Dermis microvascular lymphatic vessel endothelial cell (primary cell): ENCODE measurements at regions not wholly inside any gene's neighbourhood (a gene's known extent, or its start where the extent isn't known, plus 50 kb on each side); places are given as distances from the start of the nearest gene placed in this dataset.

Source experiments
- DNase-seq, 2 donors: peaks; one replicate each; pipeline versions ENCODE4 v3.0.0 to v3.0.0-alpha.2; 2010; ENCODE audit warnings: low read depth in 2 of 2

GRCh38 chr6:14365393-14365792 is 247.8 kb downstream of the CD83 start:
- DNase-seq, result no peak

GRCh38 chr6:14366315-14366714 is 248.7 kb downstream of the CD83 start:
- DNase-seq, result no peak

DNA sequence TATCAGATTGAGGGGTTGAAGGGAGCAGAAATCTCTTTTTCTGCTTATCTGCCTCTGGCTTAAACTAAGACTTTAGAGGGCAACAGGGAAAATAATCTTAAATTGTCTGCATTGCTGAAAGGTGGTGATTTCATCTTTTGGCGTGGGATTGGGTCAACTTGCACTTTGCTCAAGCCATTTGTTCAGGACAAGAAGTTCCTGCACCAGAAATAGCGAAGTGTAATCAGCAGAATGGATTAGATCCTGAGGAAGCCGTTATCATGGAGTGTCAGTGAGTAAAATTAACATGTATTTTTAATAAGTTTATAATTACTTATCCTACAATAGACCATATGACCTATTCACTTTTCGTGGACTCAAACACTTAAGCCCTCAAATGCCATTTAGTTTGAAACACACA is 249.3 kb downstream of the CD83 start:
- no peak for DNase-seq

DNA sequence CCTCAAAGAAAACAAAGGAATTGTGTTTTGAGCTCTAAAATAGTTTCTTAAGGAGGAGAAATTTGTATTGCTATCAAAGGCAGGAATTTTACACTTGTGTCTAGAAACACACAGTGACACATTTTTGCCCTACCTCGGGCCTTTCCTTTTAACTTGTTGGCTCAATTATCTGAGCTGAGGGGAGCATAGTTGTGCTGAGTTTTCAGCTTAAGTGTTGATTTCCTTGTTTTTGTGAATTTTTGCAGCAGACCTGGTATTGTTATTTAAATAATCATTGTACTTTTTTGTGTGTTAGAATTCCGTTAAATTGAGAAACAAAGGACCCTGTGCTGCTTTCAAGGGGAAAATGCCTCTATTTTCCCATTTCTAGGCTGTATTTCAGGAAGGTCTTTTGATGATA is 249.7 kb downstream of the CD83 start:
- no peak for DNase-seq

GRCh38 chr6:14369717-14370116 is 252.1 kb downstream of the CD83 start:
- DNase-seq, result no peak

DNA sequence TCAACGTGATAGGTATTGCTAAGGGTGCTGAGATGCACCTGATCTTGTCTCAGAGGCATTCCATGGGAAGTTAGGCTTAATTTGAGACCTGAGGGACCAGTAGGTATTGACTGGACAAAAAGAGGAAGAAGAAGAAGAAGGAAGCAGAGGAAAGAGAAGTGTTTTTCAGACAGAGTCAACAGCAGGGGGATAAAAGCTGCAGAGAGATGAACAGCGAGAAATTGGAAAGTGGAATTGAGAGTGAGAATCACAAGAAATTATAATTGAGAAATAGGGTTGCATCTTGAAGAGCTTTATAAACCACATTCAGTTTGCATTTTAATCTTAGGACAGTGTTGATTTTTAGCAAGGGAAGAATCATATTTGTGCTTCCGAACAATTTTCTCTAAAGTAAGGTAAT is 254.0 kb downstream of the CD83 start:
- no peak for DNase-seq

GRCh38 chr6:14372734-14373489 is 255.3 kb downstream of the CD83 start:
- no peak for DNase-seq

DNA sequence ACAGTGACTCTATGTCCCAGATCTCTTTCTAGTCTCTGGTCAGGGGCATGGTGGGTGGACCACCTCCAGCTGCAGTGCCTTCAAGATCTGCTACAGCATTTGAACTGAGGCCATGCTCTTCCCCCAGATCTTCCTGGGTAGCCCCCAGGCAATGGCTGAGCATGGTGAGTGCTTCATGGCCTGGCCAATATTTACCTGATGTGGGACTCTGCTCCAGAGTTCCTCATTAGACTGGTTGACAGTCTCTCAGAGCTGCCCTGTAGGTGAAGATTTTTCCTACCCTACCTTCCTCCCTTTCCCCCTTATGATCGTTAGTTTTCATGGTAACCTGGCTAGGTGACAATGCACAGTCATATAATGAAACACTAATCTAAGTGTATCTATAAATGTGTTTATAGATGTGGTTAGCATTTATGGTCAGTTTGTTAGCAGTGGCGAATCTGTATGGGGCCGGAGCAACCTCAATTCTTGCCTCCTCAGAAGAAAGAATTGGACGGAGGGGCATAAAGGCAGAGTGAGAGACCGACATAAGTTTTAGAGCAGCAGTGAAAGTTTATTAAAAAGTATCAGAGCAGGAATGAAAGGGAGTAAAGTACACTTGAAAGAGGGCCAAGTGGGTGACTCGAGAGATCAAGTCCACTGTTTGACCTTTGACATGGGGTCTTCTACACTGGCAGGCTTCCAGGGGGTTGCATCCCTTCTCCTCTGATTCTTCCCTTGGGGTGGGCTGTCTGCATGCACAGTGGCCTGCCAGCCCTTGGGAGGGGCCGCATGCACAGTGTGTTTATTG is 256.3 kb downstream of the CD83 start:
- no peak for DNase-seq

- no peak for DNase-seq
These were observed 258.4 kb downstream of the CD83 start for GRCh38 chr6:14375930-14376329.

DNA sequence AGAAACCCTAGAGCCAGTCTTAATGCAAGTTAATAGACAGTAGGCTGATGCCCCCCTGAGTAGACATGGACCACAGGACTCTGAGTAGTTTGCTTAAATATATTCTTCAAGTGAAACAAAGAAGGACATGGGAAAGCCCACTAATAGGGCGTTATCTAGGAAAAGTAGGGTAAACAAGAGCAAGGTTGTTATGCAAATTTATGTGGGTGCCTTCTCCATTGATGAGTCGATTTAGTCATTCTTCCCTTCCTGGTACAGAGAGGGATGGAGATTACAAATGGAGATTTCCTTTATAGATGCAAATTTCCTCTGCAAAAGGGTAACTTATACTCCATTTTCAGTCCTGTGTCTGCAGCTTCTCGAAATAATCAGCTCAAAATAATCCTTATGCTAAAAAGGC is 262.0 kb downstream of the CD83 start:
- no peak for DNase-seq

DNA sequence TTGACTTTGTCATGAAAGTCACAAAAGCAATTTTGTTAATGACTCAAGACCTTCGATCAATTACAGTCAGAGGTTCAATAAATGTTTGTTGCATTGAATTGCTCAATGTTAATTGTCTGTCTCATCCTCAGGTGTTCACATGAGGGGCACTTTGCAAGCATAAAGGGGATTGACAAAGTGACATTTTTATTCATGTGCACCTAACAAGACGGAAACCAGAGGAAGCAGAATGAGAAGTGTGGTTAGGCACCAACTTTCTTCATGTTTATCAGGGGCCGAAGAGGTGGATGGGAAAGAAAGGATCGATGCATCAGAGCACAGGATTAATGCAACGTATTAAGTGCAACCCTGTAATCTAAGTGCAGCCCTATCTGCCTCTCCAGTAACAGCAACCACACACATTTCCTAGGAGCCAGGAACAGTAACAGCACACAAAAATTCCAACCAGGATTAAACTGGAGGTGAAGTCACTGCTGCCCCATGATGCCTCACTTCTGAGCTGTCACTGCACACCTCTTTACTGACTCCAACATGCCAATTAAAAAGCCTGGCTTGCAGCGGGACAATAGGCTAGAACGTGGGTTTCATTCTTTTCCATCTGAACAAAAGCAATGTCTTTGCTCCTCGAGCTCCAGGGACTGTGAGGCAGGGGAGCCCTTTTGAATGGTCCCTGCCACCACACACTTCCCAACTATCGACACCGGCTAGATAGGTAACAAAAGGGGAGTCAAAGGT is 262.7 kb downstream of the CD83 start:
- no peak for DNase-seq

GRCh38 chr6:14380901-14381828 is 263.6 kb downstream of the CD83 start:
- DNase-seq, result no peak

- DNase-seq, result no peak
These were observed 264.5 kb downstream of the CD83 start for GRCh38 chr6:14381829-14382677.

DNA sequence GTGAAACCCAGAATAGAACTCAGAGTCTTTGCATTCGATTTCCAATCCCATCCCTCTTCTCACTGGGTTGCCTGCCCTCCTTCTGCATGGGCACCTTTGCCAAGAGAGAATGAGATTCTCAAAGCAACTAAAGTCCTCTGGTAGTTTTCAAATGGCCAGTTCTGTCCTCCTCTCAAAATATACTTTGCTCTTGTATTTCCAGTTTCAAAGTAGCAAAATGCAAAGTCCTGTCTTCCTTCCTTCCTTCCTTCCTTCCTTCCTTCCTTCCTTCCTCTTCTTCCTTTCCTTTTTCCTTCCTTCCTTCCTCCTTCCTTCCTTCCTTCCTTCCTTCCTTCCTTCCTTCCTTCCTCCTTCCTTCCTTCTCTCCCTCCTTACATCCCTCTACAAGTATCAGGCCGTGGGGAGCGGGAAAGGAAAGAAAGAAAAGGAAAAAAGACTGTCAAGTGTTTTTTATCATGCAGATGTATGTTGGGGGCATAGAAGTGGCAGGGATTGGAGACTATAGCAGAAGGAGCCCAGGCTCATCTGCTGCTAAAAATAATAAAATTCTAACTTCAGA is 265.2 kb downstream of the CD83 start:
- DNase-seq, result no peak

- DNase-seq, result no peak
These were observed 266.0 kb downstream of the CD83 start for GRCh38 chr6:14383393-14384174.

GRCh38 chr6:14384175-14384949 is 266.8 kb downstream of the CD83 start:
- DNase-seq, result no peak

DNA sequence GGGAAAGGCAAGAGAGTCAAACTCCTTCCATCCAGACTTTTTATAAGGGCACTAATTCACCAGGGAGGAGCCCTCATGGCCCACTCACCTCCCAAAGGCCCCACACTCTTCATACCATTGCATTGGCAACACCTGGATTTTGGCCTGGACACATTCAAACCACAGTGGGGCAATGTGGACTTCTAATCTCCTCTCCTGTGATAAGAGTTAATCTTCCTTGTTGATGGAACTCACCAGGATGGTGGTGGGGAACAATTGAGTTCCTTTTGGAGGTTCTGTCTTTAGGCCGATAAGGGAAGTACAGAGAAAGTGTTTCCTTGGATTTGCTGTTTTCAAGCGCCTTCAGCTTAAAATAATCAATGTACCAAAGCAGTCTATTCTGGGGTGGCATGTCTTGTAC is 268.7 kb downstream of the CD83 start:
- DNase-seq, result no peak

DNA sequence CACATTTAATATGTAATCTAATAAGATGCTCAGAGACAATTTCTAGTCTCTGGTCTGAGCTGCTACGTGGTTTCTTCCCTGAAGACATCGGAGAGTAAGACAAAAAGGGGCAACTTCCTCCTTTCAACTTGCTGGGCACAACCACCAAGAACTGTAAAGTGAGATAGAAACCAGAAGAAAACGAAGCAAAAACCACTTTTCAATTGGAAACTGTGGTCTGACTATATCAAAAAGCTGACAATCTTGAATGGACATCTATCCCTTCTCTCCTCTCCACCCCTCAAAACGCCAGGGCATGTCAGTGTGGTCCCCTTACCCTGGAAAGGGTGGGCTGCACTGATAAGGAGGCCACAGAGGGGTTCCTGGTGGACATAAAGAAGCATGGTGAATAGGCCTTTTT is 269.1 kb downstream of the CD83 start:
- DNase-seq, result no peak
